ENCODE measurements at regions not wholly inside any gene's neighbourhood (a gene's known extent, or its start where the extent isn't known, plus 50 kb on each side); places are given as distances from the start of the nearest gene placed in this dataset.
"Not testable (repeated sequence)": the region's sequence is repeated elsewhere in the genome, so short reads cannot be mapped to it uniquely, and the experiment has no call there.

- peak; percentile 55 for DNase-seq
Observed at GRCh38 chr2:193502363-193503035, 1307.8 kb upstream of the TMEFF2 start.

GRCh38 chr2:193496786-193497185 is 1302.1 kb upstream of the TMEFF2 start:
- no peak for DNase-seq

GRCh38 chr2:193482557-193482956 is 1287.8 kb upstream of the TMEFF2 start:
- DNase-seq, result no peak

DNA sequence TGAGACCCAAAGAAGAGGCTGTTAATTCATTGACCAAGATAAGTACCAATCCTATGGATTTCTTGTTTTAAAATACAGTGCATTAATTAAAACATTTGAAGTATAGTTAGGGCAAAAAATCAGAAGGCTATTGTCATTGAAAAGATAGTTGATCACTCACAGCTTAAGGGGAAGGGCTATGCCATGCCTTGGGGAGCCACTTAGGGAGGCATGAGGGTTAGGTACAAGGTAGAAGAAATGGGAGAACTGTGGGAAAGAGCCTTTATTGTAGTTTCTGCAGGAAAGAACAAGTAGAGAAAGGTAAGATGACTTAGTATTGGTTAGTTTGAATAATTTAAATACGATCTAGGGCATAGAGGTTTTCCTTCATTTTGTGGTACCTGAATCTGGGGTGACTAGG is 1285.5 kb upstream of the TMEFF2 start:
- no peak for DNase-seq

DNA sequence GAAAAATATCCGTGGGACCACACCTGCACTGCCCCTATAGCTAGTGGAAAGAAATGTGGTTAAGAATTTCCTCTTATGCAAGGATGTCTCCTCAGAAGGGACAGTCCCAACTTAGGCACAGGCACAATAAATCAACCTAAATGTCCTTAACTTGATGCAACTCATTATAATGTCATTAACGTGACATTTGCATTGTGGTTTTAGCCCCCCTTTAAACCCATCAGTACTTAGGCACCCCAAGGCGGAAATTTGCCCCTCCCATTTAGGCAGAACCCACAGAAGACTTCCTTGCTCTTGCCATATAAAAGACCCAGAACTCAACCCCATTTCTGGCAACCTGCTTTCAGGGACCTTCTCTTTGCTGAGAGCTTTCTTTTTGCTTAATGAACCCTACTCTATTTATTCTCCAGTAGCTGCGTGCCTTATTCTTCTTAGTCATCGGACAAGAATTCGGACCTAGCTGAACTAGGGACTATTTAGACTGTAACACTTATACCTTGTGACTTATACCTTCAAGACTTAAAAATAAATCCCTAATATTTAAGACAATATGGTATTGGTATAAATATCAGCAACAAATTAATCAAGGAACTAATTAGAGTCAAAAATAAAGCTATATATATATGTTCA is 1281.6 kb upstream of the TMEFF2 start:
- no peak for DNase-seq

GRCh38 chr2:193475038-193475437 is 1280.3 kb upstream of the TMEFF2 start:
- no peak for DNase-seq

DNA sequence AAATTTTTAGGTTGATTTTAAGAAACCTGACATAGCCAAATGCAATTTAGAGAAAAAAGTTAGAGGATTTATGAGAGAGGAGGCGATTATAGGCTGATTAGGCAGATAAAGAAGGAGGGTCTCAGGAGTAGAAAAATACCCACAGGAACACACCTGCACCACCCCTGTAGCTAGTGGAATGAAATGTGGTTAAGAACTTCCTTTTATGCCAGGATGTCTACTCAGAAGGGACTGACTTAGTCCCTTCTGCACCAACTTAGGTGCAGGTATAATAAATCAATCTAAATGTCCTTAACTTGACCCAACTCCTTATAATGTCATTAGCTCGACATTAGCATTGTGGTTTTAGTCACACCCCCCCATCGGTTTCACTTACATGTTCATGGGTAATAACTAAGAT is 1274.5 kb upstream of the TMEFF2 start:
- DNase-seq, result no peak

DNA sequence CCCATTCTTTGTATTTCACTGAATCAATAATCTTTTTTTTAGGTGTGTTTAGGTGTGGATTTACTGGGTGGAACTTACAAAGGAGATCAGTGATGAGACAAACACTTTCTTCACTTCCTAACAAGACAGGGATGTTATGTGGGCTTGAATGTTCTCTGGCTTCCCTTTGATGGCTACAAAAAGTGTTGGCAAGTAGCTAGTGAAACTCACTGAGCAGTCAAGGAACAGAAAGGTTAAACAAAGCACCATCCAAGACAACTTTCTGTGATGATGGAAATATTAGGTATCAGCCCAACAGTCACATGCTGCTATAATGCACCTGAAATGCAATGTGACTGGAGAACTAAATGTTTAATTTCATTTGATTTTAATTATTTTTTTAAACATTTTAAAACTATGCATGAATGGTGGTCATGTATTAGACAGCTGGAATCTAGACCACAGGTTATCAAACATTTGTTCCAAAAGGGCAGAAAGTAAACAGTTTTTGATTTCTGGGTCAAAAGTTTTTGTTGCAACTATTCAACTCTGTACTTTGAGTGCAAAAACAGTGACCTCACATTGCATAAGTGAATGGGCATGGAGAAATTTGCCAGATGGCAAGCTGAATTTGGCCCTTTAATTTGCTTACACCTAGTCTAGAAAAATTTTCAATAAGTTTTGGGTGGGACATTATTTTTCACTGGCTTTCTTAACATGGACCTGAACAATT is 1272.7 kb upstream of the TMEFF2 start:
- DNase-seq, result no peak

GRCh38 chr2:193463011-193463410 is 1268.3 kb upstream of the TMEFF2 start:
- no peak for DNase-seq

- DNase-seq, result no peak
Observed at GRCh38 chr2:193462411-193462810, 1267.7 kb upstream of the TMEFF2 start.

- no peak for DNase-seq
Observed at GRCh38 chr2:193461431-193461934, 1266.8 kb upstream of the TMEFF2 start.

- no peak for DNase-seq
Observed at GRCh38 chr2:193446967-193447366, 1252.2 kb upstream of the TMEFF2 start.

DNA sequence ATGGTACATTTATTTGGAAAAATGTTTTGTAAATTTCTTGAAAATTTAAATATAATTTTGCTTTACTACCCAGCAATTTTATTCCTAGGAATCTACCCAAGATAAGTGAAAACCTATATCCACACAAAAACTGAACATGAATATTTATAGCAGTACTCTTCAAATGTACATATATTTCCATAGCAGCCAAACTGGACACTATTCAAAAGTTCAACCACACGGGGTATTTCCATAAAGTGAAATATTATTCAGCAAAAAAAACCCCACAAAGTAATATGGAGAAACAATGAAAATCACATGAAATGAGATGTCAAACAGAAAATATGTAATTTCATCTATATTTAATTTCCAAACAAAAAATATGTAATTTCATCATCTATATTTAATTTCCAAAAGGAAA is 1247.6 kb upstream of the TMEFF2 start:
- no peak for DNase-seq

DNA sequence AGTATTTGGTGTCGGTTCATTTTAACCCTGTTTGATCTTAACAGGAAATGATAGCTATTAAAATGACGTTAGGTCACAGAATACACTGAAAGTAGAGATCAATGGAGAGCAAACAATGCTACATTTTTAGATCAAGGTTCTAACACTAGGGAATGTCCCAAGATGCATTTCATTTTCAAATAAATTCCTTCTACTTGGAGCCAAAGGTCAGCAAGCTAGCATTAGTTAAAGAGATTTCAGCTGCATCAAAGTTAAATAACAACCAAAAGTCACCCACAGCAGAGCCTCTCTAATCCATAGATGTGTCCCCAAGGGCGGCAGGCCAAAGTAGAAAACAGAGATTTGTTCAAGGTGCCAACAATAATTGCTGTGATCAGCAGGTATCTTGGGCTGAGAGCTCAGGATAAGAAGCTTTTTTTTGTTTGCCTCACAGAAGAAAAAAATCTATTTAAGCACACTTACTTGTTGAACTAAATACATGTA is 1233.6 kb upstream of the TMEFF2 start:
- DNase-seq, result no peak

- DNase-seq, result not testable (repeated sequence)
Observed at GRCh38 chr2:193412368-193412767, 1217.6 kb upstream of the TMEFF2 start.

GRCh38 chr2:193409951-193410350 is 1215.2 kb upstream of the TMEFF2 start:
- DNase-seq, result no peak

GRCh38 chr2:193382583-193382982 is 1187.8 kb upstream of the TMEFF2 start:
- no peak for DNase-seq

GRCh38 chr2:193377789-193378188 is 1183.1 kb upstream of the TMEFF2 start:
- DNase-seq, result no peak

DNA sequence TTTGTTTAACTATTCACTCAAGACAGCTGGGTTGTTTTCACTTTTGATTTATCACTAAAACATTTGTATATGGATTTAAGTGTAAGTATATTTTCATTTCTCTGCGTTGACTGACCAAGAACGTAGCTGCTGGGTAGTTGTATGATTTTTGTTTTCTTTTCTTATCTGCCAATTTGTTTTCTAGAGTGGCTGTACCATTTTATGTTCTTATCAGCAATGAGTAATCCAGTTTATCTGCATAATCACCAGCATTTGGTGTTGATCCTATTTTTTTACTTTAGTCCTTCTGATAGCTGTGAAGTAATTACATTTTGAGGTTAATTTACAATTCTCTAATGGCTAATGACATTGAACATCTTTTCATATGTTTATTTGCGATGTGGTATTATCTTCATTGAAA is 1178.4 kb upstream of the TMEFF2 start:
- DNase-seq, result no peak

DNA sequence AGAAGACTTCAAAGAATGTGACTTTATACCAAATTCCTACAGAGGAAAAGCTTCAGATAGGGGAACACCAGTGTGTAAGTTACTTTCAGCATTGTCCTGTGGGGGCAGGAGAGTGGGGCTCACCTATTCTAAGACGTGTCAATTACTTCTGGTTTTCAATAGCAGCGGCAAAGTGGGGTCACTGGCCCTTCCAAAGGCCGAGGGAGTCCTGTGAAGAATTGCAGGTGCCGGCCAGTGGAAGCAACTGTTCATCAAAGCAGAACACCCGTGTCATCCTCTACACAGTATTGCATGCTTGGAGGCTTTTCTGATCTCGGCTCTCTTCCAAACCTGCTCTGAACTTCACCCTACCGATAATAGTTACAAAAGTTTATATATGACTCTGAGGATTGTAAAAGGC is 1176.5 kb upstream of the TMEFF2 start:
- DNase-seq, result no peak

DNA sequence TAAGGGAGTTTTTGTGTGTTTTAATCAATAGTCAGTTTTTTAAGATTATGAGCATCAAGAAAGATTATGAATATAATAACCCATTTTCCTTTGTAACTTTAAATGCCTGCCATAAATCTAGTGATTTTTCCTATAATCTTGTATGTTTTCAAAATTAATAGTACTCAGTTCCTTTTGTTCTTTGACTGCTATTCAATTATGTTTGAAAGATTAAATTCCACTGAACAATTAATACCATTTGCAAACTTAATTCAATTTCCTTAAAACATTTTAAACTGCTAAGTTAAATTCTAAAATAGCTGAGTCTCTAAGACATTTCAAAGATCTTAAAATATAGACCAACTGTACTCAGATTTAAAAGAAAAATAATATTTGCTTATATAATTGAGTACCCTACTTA is 1173.9 kb upstream of the TMEFF2 start:
- no peak for DNase-seq

- no peak for DNase-seq
Observed at GRCh38 chr2:193357508-193357907, 1162.8 kb upstream of the TMEFF2 start.

GRCh38 chr2:193352665-193353242 is 1158.0 kb upstream of the TMEFF2 start:
- not testable (repeated sequence) for DNase-seq

GRCh38 chr2:193350509-193350908 is 1155.8 kb upstream of the TMEFF2 start:
- DNase-seq, result no peak
